ENCODE measurements at regions not wholly inside any gene's neighbourhood (a gene's known extent, or its start where the extent isn't known, plus 50 kb on each side); places are given as distances from the start of the nearest gene placed in this dataset.

- no peak for DNase-seq (ENCODE audit: low read depth)
Observed at GRCh38 chr16:11440657-11441012, 95.4 kb downstream of the RMI2 start.

- no peak for DNase-seq (ENCODE audit: low read depth)
Observed at GRCh38 chr16:11445486-11445885, 100.2 kb downstream of the RMI2 start.

GRCh38 chr16:11446566-11447119, 101.4 kb downstream of the RMI2 start:
- no peak for DNase-seq (ENCODE audit: low read depth)

GRCh38 chr16:11447272-11447671, 102.0 kb downstream of the RMI2 start:
- DNase-seq (ENCODE audit: low read depth), result no peak

- no peak for DNase-seq (ENCODE audit: low read depth)
Observed at GRCh38 chr16:11447836-11448235, 102.6 kb downstream of the RMI2 start.

DNA sequence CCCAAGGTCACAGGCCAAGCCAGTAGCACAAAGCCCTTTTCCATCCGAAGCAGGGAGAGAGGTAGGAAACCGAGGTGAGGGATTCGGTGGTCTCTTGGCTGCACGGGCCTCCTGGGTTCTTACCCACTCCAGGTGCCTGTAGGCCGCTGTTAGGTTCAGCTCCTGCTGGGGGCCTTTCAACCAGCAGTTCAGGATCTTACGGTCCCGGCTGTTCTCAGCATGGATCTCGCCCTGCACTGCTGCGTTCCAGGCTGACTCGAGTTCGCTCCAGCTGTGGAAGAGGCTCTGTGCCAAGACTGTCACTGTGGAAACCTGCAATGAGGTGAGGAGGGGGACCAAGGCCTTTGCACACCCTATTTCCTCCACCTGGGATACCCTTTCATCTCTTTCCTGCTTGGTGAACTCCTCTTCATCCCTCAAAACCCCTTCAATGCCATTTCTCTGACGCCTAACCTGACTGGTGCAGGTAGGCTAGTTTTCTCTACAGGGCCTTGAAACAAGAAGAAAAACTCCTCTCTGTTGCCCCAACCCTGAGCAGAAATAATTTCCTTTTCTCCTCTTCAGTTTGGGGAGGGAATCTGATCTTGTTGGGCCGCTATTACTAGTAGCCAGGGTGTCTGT, 103.6 kb downstream of the RMI2 start:
- no peak for DNase-seq (ENCODE audit: low read depth)

- no peak for DNase-seq (ENCODE audit: low read depth)
Observed at GRCh38 chr16:11449716-11450115, 104.5 kb downstream of the RMI2 start.

DNA sequence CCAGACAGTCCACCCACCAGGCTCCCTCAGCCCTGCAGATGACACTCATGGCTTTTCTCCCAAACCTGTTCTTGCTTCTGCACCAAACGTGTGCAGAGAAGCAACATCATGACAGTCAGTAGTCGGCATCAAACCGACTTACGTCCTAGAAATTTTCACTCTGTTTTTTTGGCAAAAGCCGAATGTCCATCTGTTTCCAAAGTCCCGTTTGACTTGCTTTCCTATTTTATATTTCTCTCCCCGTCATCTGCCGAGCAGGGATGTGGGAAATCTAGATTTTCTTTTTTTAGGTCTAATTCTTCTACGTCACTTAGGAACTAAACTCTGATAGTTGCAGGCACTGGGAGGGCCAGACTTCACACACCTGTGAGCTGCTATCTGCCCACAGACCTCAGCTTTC, 104.9 kb downstream of the RMI2 start:
- DNase-seq (ENCODE audit: low read depth), result no peak

DNA sequence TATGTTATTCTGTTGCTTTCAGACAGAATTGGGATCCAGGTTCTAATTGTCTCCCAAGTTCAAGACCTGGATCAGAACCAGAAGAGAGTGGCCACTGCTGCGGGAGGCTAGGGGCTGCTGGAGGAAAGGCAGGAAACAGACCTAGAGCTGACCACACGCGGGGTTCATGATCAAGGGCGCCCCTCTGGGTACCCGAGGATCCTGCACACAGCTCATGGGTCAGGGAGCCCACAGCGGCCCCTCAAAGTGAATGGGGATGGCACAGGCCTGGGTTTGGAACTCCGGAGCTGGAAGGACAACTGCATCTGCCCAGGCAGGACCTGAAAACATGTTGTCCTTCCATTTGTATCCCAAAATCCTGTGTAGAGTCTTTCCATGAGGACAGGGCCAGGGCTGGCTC, 107.0 kb downstream of the RMI2 start:
- no peak for DNase-seq (ENCODE audit: low read depth)

DNA sequence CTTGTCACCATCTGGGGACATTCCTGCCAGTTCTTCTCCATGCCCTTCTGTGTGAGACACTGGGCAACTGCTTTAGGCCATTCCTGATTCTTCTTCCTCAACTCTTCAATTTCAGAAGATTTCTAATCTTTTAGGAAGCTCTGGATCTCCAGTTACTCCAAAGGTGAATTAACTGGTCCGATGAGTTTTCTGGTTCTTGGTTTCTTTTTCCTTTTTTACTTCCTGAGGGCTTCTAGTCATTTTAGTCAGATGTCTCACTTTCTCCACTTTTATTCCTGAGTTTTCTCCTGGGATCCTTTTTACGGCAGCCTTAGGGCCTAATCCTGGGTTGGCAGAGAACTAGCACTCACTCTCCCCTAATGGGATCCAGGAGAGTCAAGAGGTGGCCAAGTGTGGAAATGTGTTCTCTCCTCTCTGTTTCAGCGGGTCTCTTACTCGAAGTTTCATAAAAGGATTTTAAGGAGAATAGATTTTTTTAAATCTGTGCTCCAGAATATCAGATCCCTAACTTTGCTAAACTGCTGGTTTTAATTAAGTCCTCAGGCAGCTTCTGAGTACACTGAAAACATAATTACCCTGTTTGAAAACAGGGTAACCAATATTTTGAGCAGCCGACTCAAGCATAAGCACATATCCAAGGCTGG, 107.6 kb downstream of the RMI2 start:
- DNase-seq (ENCODE audit: low read depth), result no peak

DNA sequence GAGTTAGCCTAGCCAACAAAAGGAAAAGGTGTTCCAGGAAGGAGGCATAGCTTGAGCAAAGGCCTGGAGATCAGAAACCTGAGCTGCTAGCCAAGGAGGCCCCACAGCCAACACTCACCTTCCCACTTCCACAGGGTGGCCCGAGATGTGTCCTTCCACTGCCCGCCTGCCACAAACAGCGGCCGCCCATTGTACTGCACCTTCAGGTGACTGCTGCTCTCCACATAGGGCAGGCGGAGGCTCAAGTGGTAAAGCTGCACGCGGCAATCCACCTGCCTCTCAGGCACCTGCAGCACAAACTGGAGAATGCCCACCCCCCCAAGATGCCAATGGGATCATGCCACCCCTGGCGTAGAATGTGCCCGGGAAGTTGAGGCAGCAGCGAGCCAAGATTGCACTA, 111.5 kb downstream of the RMI2 start:
- DNase-seq (ENCODE audit: low read depth), result no peak

DNA sequence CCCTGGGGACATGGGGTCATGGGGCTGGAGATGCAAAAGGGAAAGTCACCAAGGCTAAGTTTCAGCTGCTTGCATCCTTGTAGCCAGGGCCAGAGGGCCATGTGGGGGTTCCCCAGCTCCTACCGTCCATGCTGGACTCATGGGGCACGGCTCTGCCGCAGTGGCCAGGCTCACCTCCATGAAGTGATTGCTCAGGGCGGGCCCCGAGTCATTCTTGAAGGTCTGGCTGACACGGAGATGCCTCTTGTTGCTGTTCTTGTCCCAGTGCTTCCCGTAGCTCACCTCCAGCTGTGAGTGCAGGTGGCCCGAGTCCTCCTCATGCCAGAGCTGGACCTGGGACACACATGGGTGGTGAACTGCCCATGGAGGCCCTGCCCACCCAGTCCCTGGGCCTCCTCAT, 114.5 kb downstream of the RMI2 start:
- no peak for DNase-seq (ENCODE audit: low read depth)

- no peak for DNase-seq (ENCODE audit: low read depth)
Observed at GRCh38 chr16:11460820-11461594, 115.7 kb downstream of the RMI2 start.

DNA sequence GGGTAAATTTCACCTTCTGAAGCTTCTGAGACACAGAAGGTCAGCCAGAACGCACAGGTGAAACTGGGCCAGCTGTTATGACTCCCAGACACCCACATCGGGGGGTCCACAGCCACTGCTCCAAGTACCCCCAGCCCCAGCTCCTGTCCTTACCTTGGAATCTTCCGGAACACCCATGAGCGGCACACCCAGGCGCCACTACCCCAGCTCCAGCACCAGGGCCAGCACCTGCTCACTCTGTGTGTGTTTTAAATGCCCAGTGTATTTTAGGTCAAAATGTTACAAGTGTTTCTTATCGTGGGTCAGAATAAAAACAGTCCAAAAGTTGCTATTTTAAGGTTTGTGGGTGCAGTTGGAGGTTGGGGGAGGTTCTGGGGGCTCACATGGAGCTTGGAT, 116.3 kb downstream of the RMI2 start:
- DNase-seq (ENCODE audit: low read depth), result no peak

DNA sequence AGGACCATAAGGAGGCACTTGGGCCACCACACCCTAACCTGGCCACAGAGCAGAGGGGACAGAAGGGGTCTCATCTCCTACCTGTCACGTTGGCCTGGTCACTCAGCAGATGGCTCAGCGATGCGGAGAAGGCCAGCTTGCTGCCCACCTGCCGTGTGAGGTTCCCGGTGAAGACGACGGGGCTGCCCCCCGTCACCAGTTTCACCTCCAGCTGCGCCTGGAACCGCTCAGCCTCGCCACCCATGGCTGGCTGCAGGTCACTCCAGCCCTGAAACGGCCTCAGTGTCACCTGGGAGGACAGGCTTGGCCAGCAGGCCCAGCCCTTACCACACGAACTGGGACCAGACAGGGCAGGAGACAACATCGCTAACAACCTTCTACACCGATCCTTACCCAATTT, 116.8 kb downstream of the RMI2 start:
- DNase-seq (ENCODE audit: low read depth), result no peak

GRCh38 chr16:11462861-11463260, 117.6 kb downstream of the RMI2 start:
- no peak for DNase-seq (ENCODE audit: low read depth)

DNA sequence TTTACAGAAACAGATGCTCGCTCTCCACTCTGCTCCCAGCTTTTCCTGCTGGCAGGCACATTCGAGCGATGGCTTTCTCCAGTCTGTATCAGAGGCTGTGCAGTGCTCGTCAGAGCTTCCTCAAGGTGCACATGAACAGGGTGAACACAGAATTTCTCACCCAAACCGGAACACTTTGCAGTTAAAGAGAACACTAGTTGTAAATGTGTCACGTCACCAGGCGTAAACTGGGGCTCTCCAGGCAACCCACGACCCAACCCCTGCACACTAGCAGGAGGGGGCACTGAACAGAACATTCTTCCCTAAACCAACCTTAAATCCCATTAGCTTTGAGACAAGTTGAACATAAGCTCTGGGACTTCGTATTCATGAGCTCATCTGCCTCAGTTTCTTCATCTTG, 119.0 kb downstream of the RMI2 start:
- no peak for DNase-seq (ENCODE audit: low read depth)

GRCh38 chr16:11465675-11466074, 120.4 kb downstream of the RMI2 start:
- no peak for DNase-seq (ENCODE audit: low read depth)

DNA sequence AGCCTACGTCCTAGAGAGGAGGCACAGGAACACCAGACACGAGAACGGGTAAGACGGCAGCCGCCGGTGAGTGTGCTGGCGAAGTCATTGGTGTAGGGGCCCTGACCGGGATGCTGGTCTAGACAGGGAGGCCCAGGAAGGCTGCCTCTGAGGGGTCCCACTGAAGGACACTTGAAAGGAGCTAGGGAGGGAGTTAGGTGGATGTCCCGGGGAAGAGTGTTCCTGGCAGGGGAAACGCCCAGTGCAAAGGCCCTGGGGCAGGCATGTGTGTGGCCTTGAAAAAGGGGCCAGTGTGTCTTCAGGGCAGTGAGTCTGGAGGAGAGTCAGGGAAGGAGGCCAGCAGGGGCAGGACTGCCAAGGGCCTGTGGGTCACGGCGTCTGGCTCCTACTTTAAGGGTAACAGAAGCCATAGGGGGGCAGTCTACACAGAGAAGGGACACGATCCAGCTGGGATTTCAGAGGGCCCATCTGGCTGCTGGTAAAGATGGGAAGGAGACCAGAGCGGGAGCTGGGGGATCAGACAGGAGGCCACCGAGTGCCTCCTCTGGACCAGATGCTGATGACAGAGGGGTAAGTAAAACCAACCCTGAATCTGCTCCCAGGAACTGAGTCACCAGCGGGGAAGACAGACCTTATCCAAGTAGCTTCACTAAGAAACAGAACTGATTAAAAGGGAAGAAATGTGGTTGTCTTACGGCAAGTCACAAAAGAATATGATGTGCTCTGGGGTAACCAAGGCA, 115.9 kb downstream of the LITAF start:
- no peak for DNase-seq (ENCODE audit: low read depth)

- DNase-seq (ENCODE audit: low read depth), result no peak
Observed at GRCh38 chr16:11471548-11471947, 115.2 kb downstream of the LITAF start.

GRCh38 chr16:11472410-11472809, 114.3 kb downstream of the LITAF start:
- no peak for DNase-seq (ENCODE audit: low read depth)

- no peak for DNase-seq (ENCODE audit: low read depth)
Observed at GRCh38 chr16:11472851-11473250, 113.9 kb downstream of the LITAF start.

DNA sequence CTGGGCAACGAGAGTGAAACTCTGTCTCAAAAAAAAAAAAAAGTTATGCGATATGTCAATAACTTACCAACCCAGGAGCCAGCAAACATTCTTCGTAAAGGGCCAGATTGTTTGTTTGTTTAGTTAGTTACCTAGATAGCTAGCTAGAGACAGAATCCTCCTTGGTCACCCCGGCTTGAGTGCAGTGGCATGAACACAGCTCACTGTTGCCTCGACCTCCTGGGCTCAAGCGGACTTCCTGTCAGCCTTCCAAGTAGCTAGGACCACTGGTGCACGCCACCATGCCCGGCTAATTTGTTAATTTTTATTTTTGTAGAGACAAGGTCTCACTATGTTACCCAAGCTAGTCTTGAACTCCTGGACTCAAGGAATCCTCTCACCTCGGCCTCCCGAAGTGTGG, 113.0 kb downstream of the LITAF start:
- DNase-seq (ENCODE audit: low read depth), result no peak

Measured in stimulated activated CD8-positive, alpha-beta memory T cell treated with anti-CD3 and anti-CD28 coated beads, Interleukin-12 subunit alpha, Interleukin-12 subunit beta, amount 100 ng/mL, for 4 hours (primary cell).